Psoas muscle (tissue), 7 donors: ENCODE measurements at regions not wholly inside any gene's neighbourhood (a gene's known extent, or its start where the extent isn't known, plus 50 kb on each side); places are given as distances from the start of the nearest gene placed in this dataset.

Experiments used
- ATAC-seq, 4 donors: fragments of 200-7000 bp; cut with Tn5 transposase; one replicate each; pipeline ENCODE4 v1.9.1; 2020; ENCODE audit warnings: moderate library complexity in 3 of 4, mild to moderate bottlenecking in 2 of 4
- DNase-seq, 2 donors: peaks; one replicate each; pipeline ENCODE4 v3.0.0-alpha.2; 2020
- H3K27ac ChIP-seq: fragments of 200-600 bp; one replicate; pipeline ENCODE4 v1.8.0; 2022
- H3K27me3 ChIP-seq, 3 donors: fragments of 200-600 bp in 1 of 3; one replicate each; pipeline versions ENCODE4 v1.6.1 to v1.8.0; 2013 to 2022; ENCODE audit warnings: low read length in 2 of 3, mild to moderate bottlenecking in 2 of 3, moderate library complexity in 1 of 3; ENCODE audit not compliant: insufficient read depth in 3 of 3
- H3K36me3 ChIP-seq, 2 donors: fragments of 200-600 bp in 1 of 2; one replicate each; pipeline versions ENCODE4 v1.6.1 to v1.8.0; 2013 to 2022; ENCODE audit warnings: low read depth in 1 of 2, mild to moderate bottlenecking in 1 of 2, moderate library complexity in 1 of 2; ENCODE audit not compliant: insufficient read depth in 1 of 2
- H3K4me1 ChIP-seq: fragments of 200-600 bp; one replicate; pipeline ENCODE4 v1.8.0; 2022
- H3K4me3 ChIP-seq: fragments of 200-600 bp; one replicate; pipeline ENCODE4 v1.8.0; 2022; ENCODE audit warnings: mild to moderate bottlenecking
- H3K9me3 ChIP-seq: fragments of 200-600 bp; one replicate; pipeline ENCODE4 v1.8.0; 2022
- CTCF ChIP-seq: fragments of 200-600 bp; IDR thresholded peaks from one replicate; pipeline ENCODE4 v1.8.0; 2022; ENCODE audit warnings: antibody characterized with exemption
- WGBS, 3 donors: extraction: QIAGEN DNeasy Blood & Tissue Kit; methylation state at CpG; one replicate each; pipeline versions ENCODE4 v1.1.6 to v1.1.7; 2013; 5-methylcytosine and 5-hydroxymethylcytosine counted together
- intact Hi-C, 2 donors: fragments of 100-400 bp; cut with DNase I; formaldehyde crosslinking; loops; one replicate each; pipeline versions ENCODE4 v1.11.0 to v1.14.2; 2022
- donor health status: healthy with polysubstance abuse.
- donor health status: DM: no; HTN: no; CAD: no; lungs with moderate emphysema.
- donor health status: Bipolar disorder and iron deficiency.
- donor health status: healthy.
- donor health status: DM: yes; HTN: yes; CAD: no.
- donor health status: DM: no; HTN: no; CAD: no.
- donor health status: DM: yes; HTN: yes; CAD: no.

- Histone ChIP-seq H3K27me3 (no peaks in the 10 kb centered on the region), H3K27ac (no peak overlapping the region), H3K4me3 (no peak overlapping the region), H3K36me3 (no peaks in the 10 kb centered on the region), H3K4me1 (no peaks in the 10 kb centered on the region), H3K9me3 (no peaks in the 10 kb centered on the region)
- no peak for DNase-seq
- intact Hi-C loops = no loop called here
- no peak for TF ChIP-seq CTCF
- 78 to 81% (median 80%) methylated on average over 2 of the region's 2 CpGs for WGBS, 3 donors
- no peak for ATAC-seq
Measured at GRCh38 chr10:10350050-10350449, 667.6 kb upstream of the CELF2 start.

- TF ChIP-seq CTCF = no peak
- no peak overlapping the region for H3K4me3 ChIP-seq
Measured at GRCh38 chr10:10351451-10351850, 666.2 kb upstream of the CELF2 start.

GRCh38 chr10:10353326-10353868 is 664.3 kb upstream of the CELF2 start:
- no peak for TF ChIP-seq CTCF
- DNase-seq = no peak
- 40 to 49% (median 46%) methylated on average over 8 of the region's 8 CpGs for WGBS, 3 donors
- no peaks in the 10 kb centered on the region for H3K36me3 ChIP-seq
- no peak overlapping the region for H3K27ac ChIP-seq
- no peak for ATAC-seq
- H3K9me3 ChIP-seq = no peaks in the 10 kb centered on the region
- no peak overlapping the region for H3K4me3 ChIP-seq
- H3K4me1 ChIP-seq = no peaks in the 10 kb centered on the region
- intact Hi-C loops = no loop called here
- no peaks in the 10 kb centered on the region for H3K27me3 ChIP-seq

More at GRCh38 chr10:10351451-10351850, 666.2 kb upstream of the CELF2 start:
- ATAC-seq (no peak), DNase-seq (no peak)
- no peaks in the 10 kb centered on the region for H3K36me3 ChIP-seq
- no peaks in the 10 kb centered on the region for H3K4me1 ChIP-seq
- no peaks in the 10 kb centered on the region for H3K9me3 ChIP-seq
- WGBS, 3 donors = 88 to 97% (median 88%) methylated on average over 2 of the region's 2 CpGs
- H3K27ac ChIP-seq = no peak overlapping the region
- no peaks in the 10 kb centered on the region for H3K27me3 ChIP-seq
- intact Hi-C loops = no loop called here

- TF ChIP-seq CTCF = no peak
- Histone ChIP-seq H3K36me3 (no peaks in the 10 kb centered on the region), H3K27ac (no peak overlapping the region), H3K4me3 (no peak overlapping the region), H3K27me3 (no peaks in the 10 kb centered on the region), H3K4me1 (no peaks in the 10 kb centered on the region), H3K9me3 (no peaks in the 10 kb centered on the region)
- WGBS, 3 donors = 17 to 37% (median 25%) methylated on average over 2 of the region's 2 CpGs
- intact Hi-C loops = no loop called here
- ATAC-seq (no peak), DNase-seq (no peak)
Measured at GRCh38 chr10:10359263-10359662, 658.4 kb upstream of the CELF2 start.

- WGBS, 3 donors = 35 to 51% (median 50%) methylated on average over 3 of the region's 3 CpGs
- no peaks in the 10 kb centered on the region for H3K9me3 ChIP-seq
- DNase-seq (no peak), ATAC-seq (no peak)
- no peaks in the 10 kb centered on the region for H3K27me3 ChIP-seq
- no peaks in the 10 kb centered on the region for H3K36me3 ChIP-seq
- intact Hi-C loops = no loop called here
- no peak overlapping the region for H3K4me3 ChIP-seq
- no peaks in the 10 kb centered on the region for H3K4me1 ChIP-seq
- no peak overlapping the region for H3K27ac ChIP-seq
- no peak for TF ChIP-seq CTCF
Measured at GRCh38 chr10:10361301-10361885, 656.3 kb upstream of the CELF2 start.
